ENCODE measurements at regions not wholly inside any gene's neighbourhood (a gene's known extent, or its start where the extent isn't known, plus 50 kb on each side); places are given as distances from the start of the nearest gene placed in this dataset.

- Histone ChIP-seq H3K9me3 (ENCODE audit: insufficient read depth, low read length) (0 out of 2 replicates have a peak, but pooled peaks cover 3% of the 10 kb centered on the region), H3K27me3 (ENCODE audit: insufficient read depth, insufficient read length) (no peaks in the 10 kb centered on the region), H3K4me1 (ENCODE audit: insufficient read depth, insufficient read length) (no peaks in the 10 kb centered on the region), H3K36me3 (ENCODE audit: insufficient read depth, insufficient read length, low read length) (no peaks in the 10 kb centered on the region), H3K9ac (ENCODE audit: insufficient read length, low read depth) (no peak overlapping the region), H3K4me3 (ENCODE audit: insufficient read length, low read depth) (no peak overlapping the region)
- no peak for TF ChIP-seq ZNF274 (IDR thresholded peaks at IDR 0.05; ENCODE audit: low read depth, low read length)
- no peak for TF ChIP-seq YY1 (IDR thresholded peaks at IDR 0.05; ENCODE audit: insufficient read depth, insufficient read length)
- no peak for TF ChIP-seq SUZ12 (IDR thresholded peaks at IDR 0.05; ENCODE audit: extremely low read depth, insufficient read depth, insufficient read length)
- DNase-seq (ENCODE audit: low read depth, low spot score) = no peak
Measured at GRCh38 chr12:46491548-46491947, 119.0 kb upstream of the SLC38A2 start.

GRCh38 chr12:46490635-46491034, 118.1 kb upstream of the SLC38A2 start:
- Histone ChIP-seq H3K36me3 (ENCODE audit: insufficient read depth, insufficient read length, low read length) (no peaks in the 10 kb centered on the region), H3K9me3 (ENCODE audit: insufficient read depth, low read length) (0 out of 2 replicates have a peak, but pooled peaks cover 3% of the 10 kb centered on the region), H3K4me3 (ENCODE audit: insufficient read length, low read depth) (no peak overlapping the region), H3K9ac (ENCODE audit: insufficient read length, low read depth) (no peak overlapping the region), H3K4me1 (ENCODE audit: insufficient read depth, insufficient read length) (no peaks in the 10 kb centered on the region), H3K27me3 (ENCODE audit: insufficient read depth, insufficient read length) (no peaks in the 10 kb centered on the region)
- DNase-seq (ENCODE audit: low read depth, low spot score) = no peak
- no peak for TF ChIP-seq YY1 (IDR thresholded peaks at IDR 0.05; ENCODE audit: insufficient read depth, insufficient read length)

GRCh38 chr12:46489951-46490388, 117.4 kb upstream of the SLC38A2 start:
- Histone ChIP-seq H3K27me3 (ENCODE audit: insufficient read depth, insufficient read length) (no peaks in the 10 kb centered on the region), H3K36me3 (ENCODE audit: insufficient read depth, insufficient read length, low read length) (no peaks in the 10 kb centered on the region), H3K4me1 (ENCODE audit: insufficient read depth, insufficient read length) (no peaks in the 10 kb centered on the region), H3K4me3 (ENCODE audit: insufficient read length, low read depth) (no peak overlapping the region), H3K9me3 (ENCODE audit: insufficient read depth, low read length) (0 out of 2 replicates have a peak, but pooled peaks cover 3% of the 10 kb centered on the region), H3K9ac (ENCODE audit: insufficient read length, low read depth) (no peak overlapping the region)
- no peak for DNase-seq (ENCODE audit: low read depth, low spot score)
- TF ChIP-seq ZNF274 (IDR thresholded peaks at IDR 0.05; ENCODE audit: low read depth, low read length) (no peak), YY1 (IDR thresholded peaks at IDR 0.05; ENCODE audit: insufficient read depth, insufficient read length) (no peak), SUZ12 (IDR thresholded peaks at IDR 0.05; ENCODE audit: extremely low read depth, insufficient read depth, insufficient read length) (no peak)

- Histone ChIP-seq H3K27me3 (ENCODE audit: insufficient read depth, insufficient read length) (no peaks in the 10 kb centered on the region), H3K36me3 (ENCODE audit: insufficient read depth, insufficient read length, low read length) (no peaks in the 10 kb centered on the region), H3K9me3 (ENCODE audit: insufficient read depth, low read length) (0 out of 2 replicates have a peak, but pooled peaks cover 3% of the 10 kb centered on the region), H3K4me3 (ENCODE audit: insufficient read length, low read depth) (no peak overlapping the region), H3K9ac (ENCODE audit: insufficient read length, low read depth) (no peak overlapping the region), H3K4me1 (ENCODE audit: insufficient read depth, insufficient read length) (no peaks in the 10 kb centered on the region)
- no peak for DNase-seq (ENCODE audit: low read depth, low spot score)
- TF ChIP-seq YY1 (IDR thresholded peaks at IDR 0.05; ENCODE audit: insufficient read depth, insufficient read length) = no peak
- no peak for TF ChIP-seq SUZ12 (IDR thresholded peaks at IDR 0.05; ENCODE audit: extremely low read depth, insufficient read depth, insufficient read length)
- no peak for TF ChIP-seq ZNF274 (IDR thresholded peaks at IDR 0.05; ENCODE audit: low read depth, low read length)
Measured at GRCh38 chr12:46487567-46488131, 115.1 kb upstream of the SLC38A2 start.

- TF ChIP-seq SUZ12 (IDR thresholded peaks at IDR 0.05; ENCODE audit: extremely low read depth, insufficient read depth, insufficient read length) (no peak), ZNF274 (IDR thresholded peaks at IDR 0.05; ENCODE audit: low read depth, low read length) (no peak), YY1 (IDR thresholded peaks at IDR 0.05; ENCODE audit: insufficient read depth, insufficient read length) (no peak)
- no peaks in the 10 kb centered on the region for H3K36me3 ChIP-seq (ENCODE audit: insufficient read depth, insufficient read length, low read length)
- H3K9me3 ChIP-seq (ENCODE audit: insufficient read depth, low read length) = 0 out of 2 replicates have a peak, but pooled peaks cover 1% of the 10 kb centered on the region
- H3K27me3 ChIP-seq (ENCODE audit: insufficient read depth, insufficient read length) = no peaks in the 10 kb centered on the region
- DNase-seq (ENCODE audit: low read depth, low spot score) = no peak
- no peaks in the 10 kb centered on the region for H3K4me1 ChIP-seq (ENCODE audit: insufficient read depth, insufficient read length)
- H3K9ac ChIP-seq (ENCODE audit: insufficient read length, low read depth) = no peak overlapping the region
- no peak overlapping the region for H3K4me3 ChIP-seq (ENCODE audit: insufficient read length, low read depth)
Measured at GRCh38 chr12:46486588-46486987, 114.0 kb upstream of the SLC38A2 start.

- no peak for DNase-seq (ENCODE audit: low read depth, low spot score)
- H3K36me3 ChIP-seq (ENCODE audit: insufficient read depth, insufficient read length, low read length) = no peaks in the 10 kb centered on the region
- no peak overlapping the region for H3K4me3 ChIP-seq (ENCODE audit: insufficient read length, low read depth)
- H3K9ac ChIP-seq (ENCODE audit: insufficient read length, low read depth) = no peak overlapping the region
- no peaks in the 10 kb centered on the region for H3K9me3 ChIP-seq (ENCODE audit: insufficient read depth, low read length)
- no peaks in the 10 kb centered on the region for H3K4me1 ChIP-seq (ENCODE audit: insufficient read depth, insufficient read length)
- no peak for TF ChIP-seq ZNF274 (IDR thresholded peaks at IDR 0.05; ENCODE audit: low read depth, low read length)
- no peak for TF ChIP-seq SUZ12 (IDR thresholded peaks at IDR 0.05; ENCODE audit: extremely low read depth, insufficient read depth, insufficient read length)
- no peak for TF ChIP-seq YY1 (IDR thresholded peaks at IDR 0.05; ENCODE audit: insufficient read depth, insufficient read length)
- no peaks in the 10 kb centered on the region for H3K27me3 ChIP-seq (ENCODE audit: insufficient read depth, insufficient read length)
Measured at GRCh38 chr12:46485853-46486252, 113.3 kb upstream of the SLC38A2 start.

GRCh38 chr12:46484396-46485061, 112.0 kb upstream of the SLC38A2 start:
- Histone ChIP-seq H3K4me3 (ENCODE audit: insufficient read length, low read depth) (no peak overlapping the region), H3K9ac (ENCODE audit: insufficient read length, low read depth) (no peak overlapping the region), H3K27me3 (ENCODE audit: insufficient read depth, insufficient read length) (no peaks in the 10 kb centered on the region), H3K36me3 (ENCODE audit: insufficient read depth, insufficient read length, low read length) (no peaks in the 10 kb centered on the region), H3K4me1 (ENCODE audit: insufficient read depth, insufficient read length) (no peaks in the 10 kb centered on the region), H3K9me3 (ENCODE audit: insufficient read depth, low read length) (no peaks in the 10 kb centered on the region)
- no peak for TF ChIP-seq ZNF274 (IDR thresholded peaks at IDR 0.05; ENCODE audit: low read depth, low read length)
- no peak for TF ChIP-seq YY1 (IDR thresholded peaks at IDR 0.05; ENCODE audit: insufficient read depth, insufficient read length)
- no peak for TF ChIP-seq SUZ12 (IDR thresholded peaks at IDR 0.05; ENCODE audit: extremely low read depth, insufficient read depth, insufficient read length)
- DNase-seq (ENCODE audit: low read depth, low spot score) = no peak

All from NT2/D1 (cell line).